GM19455 (cell line): ENCODE measurements at regions not wholly inside any gene's neighbourhood (a gene's known extent, or its start where the extent isn't known, plus 50 kb on each side); places are given as distances from the start of the nearest gene placed in this dataset.
"Not testable (repeated sequence)": the region's sequence is repeated elsewhere in the genome, so short reads cannot be mapped to it uniquely, and the experiment has no call there.

Experiments used
- ATAC-seq: cut with Tn5 transposase; IDR thresholded peaks from one replicate; pipeline ENCODE4 v1.9.1; 2021; ENCODE audit not compliant: unreplicated experiment

DNA sequence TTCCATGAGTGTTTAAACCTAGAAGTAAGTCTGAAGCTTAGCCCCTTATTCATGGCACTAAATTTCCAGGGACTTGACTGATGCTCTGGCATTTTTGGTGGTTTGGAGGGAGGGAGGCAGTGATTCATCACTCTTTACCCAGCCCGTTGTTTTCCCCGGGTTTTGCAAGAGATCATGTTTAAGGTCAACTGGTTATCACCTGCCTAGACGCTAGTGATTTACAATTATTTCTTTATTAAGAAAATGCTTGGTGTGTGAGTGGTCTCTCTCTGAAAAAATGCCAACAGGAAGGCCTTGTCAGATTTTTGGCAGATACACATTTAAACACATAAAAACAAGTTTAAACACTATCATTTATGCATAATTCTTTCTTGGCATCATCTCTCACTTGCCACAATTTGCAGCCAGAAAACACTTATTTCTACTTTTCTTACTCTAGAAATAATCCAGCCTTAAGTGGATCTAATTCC lies 737.9 kb upstream of the ZNF608 start:
- ATAC-seq: no peak

DNA sequence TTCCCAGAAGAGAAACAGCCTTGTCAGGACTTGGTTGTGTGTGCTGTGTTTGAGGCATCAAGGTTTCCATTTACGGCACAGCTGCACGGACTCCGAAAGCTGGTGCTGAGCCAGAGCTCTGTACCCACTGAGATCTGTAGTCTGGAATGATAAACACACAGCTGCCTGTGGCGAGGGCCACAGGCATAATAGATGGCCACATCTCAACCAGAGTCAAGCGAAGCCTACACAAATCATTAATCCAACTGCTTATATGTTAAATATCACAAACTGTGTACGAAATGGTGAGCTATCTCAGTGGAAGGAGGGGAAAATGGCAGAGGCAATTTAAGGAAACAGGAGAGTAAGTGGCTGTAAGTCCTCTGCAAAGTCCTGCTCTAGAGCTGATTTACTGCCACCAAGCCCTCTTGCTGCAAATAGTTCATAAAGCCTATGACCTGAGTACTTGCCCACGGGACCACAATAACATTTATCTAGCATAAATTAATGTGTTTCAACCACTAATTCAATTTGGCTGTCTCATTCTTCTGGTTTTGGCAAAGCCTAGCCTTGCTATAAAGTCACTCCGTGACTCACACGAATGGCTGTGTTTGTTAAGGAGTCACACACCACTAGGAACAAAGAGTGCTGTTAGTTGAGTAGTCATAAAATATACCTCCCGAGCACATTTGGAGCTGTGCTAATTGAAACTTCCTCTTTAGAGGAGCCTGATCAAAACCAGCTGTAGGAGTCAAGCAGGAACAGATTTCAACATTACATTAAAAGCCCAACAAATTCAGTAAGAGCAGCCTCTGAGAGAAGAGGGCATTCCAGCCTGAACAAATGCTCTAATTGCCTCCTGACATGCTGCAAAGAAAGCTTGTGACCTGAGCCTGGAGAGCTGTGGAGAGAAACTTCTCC lies 738.6 kb upstream of the ZNF608 start:
- ATAC-seq: no peak

DNA sequence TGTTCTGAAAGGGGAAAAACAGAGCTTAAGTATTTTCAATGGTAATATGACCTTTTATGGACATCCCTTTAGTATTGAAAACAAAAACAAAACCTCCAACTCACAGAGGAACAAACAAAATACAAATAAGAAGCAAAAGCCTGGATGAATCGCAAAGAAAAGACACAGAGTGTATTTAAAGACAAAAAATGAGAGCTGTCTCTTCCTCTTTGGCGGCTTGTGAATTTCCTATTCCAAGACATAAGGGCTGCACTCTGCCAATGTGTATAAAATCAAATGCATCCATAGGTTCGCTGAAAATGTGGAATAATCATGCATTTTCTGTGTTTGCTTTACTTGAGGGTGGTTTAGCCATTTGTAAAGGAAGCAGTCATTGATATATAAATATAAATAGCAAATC lies 739.3 kb upstream of the ZNF608 start:
- no peak for ATAC-seq

DNA sequence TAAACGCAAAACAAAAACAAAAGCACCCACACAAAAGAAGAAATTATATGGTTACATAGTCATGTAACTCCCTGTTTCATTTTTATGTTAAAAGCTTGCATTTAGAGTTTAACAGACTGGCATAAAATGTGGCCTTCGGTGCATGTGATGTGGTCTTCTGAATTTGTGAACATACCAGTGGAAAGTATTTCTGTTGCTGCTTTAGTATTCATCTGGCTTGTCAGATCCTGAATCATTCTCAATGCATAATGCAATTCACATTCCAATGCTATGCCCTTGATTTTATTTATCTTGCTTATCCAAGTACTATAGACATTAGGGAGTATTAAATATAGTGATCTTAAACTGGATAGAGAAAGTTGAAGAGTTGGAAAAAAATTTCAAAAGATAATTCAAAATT lies 740.2 kb upstream of the ZNF608 start:
- ATAC-seq: no peak

DNA sequence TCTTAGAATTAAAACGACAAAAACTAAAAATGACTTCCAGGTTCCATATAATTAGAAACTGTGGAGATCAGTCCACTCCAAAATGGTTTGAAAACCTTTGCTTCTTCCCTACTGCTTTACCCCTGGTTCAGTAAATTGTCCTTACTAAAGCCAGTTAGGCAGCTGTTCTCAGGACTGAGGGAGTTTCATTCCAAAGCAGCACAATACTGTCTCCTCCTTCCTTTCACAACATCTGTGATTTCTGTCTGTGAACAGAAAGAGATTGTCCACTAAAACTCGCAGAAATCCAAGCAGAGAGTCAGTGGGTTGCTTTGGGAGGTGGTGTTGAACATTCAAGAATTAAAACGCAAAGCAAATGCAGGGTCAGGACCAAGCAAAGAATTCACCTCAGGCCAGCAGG lies 740.8 kb upstream of the ZNF608 start:
- ATAC-seq: no peak

DNA sequence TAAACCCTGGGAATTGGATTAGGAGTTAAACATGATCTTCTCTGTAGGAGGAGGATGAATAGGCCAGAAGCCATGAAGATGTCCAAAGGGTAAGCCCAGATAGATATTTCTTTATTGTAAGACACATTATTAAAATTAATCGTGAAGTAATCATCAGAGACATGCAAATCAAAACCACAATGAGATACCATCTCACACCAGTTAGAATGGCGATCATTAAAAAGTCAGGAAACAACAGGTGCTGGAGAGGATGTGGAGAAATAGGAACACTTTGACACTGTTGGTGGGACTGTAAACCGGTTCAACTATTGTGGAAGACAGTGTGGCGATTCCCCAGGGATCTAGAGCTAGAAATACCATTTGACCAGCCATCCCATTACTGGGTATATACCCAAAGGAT lies 741.2 kb upstream of the ZNF608 start:
- not testable (repeated sequence) for ATAC-seq

DNA sequence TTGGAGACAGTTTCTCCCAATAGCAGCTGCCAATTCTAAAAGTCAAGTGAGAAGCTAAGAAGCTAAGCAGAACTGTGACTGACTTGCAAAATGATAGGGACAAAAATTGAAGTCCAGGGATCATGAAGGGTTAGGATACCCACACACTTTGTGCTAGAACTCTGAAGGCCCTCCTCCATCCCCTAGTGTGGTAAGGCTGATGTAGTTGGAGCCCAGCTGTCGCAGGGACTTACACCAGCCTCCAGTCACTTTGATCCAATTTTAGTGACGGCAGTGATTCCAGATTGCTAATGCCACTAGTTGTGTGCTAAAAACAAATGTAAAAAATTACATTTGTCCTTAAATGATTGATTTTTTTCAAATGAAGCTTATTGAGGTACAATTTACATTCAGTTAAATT lies 742.7 kb upstream of the ZNF608 start:
- no peak for ATAC-seq

DNA sequence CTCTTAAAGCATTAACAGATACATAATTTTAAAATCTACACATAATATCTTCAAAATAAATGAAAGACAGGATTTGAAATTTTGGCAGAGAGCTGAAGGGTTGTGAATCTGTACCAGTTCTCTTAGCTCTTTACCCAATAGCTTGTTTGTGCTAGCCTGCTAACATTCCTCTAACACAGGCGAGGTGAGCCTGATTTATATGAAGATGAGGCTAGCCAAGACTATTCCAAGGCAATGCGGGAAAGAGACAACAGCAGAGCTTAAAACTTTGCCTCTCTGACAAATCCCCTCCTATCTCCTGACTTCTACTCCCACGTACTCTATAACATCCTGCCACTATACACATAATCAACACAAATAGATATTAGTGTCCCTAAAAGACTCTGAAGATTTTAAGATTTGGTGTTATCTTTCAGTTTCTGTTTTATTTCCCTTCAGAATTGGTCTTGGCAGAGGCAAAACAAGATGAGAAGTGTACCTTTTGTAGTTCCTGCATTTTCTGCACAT lies 745.6 kb upstream of the ZNF608 start:
- ATAC-seq: no peak

DNA sequence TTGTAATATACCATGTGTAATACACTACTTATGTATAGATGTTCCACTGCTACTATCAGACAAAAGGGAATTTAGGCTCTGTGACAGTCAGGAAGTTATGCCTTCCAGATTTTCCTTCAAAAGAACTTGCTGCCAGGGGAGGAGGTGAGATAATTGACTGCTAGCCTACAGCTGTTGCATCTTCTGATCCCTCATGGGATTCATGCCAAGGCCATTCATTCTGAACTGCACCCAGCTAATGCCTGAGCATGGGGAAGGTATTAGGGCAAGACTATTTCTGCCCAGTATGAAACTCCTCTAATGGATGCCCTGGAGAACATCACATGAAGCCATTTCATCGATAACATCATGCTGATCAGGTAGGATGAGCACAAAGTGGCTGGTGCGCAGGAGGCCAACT lies 746.5 kb upstream of the ZNF608 start:
- ATAC-seq: no peak

DNA sequence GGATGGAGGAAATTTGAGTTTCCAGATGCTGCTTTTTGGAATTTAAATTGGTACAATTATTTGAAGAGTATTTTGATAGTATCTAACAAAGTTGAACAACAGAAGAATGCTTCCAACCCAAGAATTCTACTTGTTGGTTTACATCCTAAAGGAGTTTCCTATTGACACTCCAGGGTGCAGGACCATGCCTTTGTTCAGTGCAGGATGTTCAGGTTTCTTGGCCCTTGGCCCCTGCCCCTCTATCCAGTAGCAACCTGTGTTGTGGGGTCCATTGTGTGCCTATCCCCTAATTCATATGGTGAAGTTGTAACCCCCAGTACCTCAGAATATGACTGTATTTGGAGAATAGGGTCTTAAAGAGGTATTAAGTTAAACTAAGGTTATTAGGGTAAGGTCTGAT lies 750.0 kb upstream of the ZNF608 start:
- ATAC-seq: no peak

DNA sequence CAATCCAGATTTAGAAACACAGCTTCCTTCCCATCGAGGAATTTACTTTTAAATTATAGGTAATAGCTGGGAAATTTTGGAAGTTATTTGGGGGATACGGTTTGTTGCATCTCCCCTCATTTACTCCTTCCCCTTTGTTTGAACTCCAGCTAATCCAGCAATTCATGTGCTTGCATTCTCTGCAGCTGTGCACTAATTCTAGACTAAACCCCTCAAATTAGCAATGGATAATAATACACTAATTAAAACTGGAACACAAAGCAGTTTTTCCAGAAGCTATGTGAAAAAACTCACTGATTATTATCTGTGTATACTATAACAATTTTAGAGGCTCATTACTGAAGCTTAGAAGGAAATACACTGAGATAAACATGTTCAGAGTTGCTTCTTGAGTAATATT lies 751.2 kb upstream of the ZNF608 start:
- ATAC-seq: no peak

DNA sequence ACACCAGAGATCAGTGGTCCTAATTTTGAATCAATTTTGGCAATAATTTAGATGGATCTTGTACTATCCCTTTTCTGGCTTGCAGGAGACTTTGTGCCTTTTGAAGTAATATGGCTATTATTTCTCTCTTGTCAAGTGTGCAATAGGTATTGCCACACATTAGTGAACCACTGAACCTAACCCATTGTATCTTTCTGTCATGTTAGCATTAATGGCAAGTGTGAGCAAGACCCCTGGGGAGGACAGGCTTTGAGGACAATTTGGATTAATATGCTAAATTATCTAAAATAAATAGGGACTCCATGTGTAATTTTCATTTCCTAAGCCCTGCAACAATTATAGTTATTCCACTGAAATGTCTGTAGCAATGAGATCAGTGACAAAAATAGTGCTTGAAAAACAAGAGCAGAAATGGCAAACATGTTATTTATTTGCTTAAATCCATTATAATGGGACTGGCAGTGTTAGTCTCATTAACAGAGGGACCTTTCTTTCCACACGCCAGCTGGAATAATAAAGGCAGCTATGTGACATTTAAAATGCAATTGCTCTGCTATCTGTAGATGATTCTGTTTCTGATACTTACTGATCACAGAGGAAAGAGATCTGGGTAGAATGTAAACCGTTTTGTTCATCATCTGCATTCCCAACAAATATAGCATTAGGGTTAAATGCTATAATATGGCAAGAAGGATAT lies 753.3 kb upstream of the ZNF608 start:
- ATAC-seq: no peak

DNA sequence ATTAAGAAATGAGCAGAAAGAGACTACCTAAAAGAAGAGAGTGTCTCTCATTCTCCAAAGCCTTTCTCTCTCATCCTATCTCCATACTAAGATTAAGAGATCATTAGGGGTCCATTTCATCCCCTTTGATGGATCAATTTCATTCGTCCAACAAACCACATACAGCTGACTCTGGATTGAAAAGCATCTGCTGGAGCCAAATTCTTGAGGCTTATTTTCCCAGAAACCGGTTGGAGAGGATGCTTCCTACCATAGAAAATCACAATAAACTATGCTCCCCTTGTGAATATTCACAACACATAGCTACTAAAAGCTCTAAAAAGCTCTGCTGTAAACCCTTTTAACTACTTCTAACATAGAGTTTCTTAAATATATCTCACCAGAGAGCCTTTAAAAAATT lies 755.0 kb upstream of the ZNF608 start:
- ATAC-seq: no peak

DNA sequence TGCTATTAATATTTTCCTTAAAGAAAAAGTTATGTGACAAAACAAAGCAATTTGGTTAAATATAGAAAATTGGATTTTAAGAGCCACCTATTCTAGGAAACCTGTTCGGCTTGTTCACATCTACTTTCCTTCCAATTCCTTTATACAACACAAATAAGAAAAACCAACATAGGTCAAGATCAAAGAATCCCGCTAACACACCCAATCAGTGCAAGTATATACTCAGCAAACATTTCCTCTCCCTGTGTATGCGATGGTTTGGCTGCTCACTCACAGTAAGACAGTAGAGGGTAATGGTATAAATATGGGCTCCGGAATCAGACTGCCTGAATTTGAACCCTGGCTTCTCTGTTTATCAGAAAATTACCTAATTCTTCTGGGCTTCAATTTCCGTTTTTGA lies 757.5 kb upstream of the ZNF608 start:
- no peak for ATAC-seq

DNA sequence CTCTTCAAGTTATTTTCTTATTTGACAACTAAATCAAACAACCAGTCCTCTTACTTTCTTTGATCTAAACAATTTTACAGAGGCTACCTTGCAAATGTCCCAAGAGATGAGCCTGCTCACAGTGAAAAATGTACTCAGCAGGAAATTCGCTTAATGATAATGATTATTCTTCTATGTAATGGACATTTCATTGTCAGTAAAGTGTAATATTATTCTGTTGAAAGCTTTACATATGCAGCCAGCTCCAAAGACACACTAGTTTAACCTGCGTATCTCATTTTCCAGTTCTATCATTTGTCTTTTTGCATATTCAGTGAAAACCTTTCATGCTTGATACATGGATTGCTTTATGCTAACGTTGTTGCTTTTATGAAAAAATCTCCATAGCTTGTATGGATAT lies 758.7 kb upstream of the ZNF608 start:
- ATAC-seq: no peak

DNA sequence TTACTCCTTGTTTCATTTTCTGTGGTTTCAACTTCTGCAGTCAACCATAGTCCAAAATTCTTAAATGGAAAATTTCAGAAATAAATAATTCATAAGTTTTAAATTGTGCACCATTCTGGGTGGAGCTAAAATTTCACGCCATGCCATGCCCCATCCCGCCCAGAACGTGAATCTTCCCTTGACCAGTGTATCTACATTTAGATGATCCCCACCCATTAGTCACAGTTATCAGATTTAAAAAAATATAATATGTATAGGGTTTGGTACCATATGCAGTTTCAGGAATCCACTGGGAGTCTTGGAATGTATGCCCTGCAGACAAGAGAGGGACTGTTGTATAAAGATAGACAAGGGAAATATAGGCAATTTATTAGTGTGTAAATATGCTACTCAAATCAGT lies 759.7 kb upstream of the ZNF608 start:
- no peak for ATAC-seq

DNA sequence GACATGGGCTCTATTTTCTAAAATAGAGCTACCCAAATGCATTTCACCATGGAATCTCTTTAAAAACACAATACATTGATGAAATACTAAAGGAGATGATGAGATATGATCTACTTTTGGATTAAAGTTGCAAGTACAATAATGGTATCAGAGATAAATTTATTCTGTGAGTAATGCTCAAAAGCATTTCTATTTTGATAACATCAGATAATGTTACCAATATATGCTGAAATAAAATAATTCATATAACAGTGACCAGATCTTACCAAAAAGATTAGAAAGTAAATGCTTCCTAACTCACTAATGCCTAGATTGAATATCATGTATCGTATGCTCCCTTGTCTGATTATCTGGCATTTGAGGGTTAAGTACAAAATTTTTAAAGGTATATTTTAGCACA lies 761.8 kb upstream of the ZNF608 start:
- ATAC-seq: no peak

DNA sequence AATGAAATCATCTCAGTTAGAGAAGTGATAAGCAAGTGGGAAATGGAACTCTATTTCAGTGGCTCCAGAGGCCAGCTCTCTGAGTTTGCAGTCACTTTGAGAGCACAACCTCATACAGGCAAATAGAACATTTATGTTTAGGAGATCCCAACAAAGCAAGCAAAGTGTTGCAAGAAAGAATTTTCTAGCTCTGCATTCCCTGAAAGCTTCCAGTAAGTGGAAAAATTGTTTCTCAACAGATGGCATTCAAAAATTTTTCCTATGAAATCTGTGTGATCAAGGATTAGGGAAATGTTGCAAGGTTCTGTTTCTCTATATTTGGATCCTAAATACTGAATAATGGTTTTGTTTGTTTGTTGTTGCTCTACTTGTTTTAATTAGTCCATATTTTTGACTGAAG lies 764.2 kb upstream of the ZNF608 start:
- ATAC-seq: no peak

DNA sequence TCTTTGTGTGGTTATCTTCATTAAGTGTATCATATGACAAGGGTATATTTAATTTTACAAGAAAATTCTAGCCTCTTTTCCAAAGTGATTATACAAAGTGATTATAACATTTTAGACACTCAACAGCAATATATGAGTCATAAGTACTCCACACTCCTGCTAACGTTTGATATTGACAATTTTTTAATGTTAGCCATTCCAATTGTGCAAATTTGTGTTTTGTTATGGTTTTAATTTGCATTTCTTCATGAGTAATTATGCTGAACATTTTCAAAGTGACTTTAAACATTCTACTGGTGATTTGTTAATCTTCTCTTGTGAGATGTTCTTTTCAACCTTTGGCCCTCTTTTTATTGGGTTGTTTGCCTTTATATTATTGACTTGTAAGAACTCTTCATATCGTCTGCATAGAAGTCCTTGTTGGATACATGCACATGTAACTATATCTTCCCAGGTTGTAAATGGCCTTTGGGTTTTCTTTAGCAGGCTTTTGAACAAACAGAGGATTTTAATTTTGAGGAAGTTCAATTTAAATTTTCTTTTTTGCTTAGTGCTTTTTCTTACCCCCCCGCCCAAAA lies 771.6 kb upstream of the ZNF608 start:
- ATAC-seq: no peak

DNA sequence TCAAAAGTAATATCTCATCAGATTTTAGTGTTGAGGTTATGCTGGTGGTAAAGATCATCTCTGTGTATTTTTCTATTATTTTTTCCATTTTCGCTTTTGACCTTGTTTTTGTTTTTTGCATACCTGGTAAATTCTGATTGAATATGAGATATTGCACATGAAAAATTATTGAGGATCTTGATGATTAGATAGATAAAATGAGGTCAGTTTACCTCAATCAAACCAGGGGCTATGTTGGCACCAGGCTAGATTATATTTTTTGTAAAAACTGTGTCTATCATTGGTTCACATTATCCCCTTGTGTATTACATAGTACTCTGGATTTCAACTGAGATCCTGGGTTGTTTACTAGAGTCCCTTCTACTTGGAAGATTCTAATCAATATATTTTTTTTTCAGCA lies 774.9 kb upstream of the ZNF608 start:
- no peak for ATAC-seq

DNA sequence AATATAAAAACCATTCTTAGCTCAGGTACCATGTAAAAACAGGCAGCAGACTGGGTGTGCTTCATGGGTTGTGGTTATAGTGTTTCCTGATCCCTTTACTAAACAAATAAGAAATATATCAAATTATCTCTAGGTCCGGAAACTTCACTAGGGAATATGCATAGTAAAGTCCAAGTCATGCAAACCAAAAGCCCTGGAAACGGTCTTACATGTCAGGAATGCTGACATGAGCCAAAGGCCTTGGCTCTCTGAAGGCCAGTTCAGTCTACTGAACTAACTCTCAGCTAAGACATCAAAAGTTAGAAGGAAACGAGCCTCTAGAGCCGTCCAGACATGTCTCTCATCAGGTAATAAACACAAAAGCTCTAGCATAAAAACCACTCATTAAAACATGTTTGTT lies 778.9 kb upstream of the ZNF608 start:
- no peak for ATAC-seq

DNA sequence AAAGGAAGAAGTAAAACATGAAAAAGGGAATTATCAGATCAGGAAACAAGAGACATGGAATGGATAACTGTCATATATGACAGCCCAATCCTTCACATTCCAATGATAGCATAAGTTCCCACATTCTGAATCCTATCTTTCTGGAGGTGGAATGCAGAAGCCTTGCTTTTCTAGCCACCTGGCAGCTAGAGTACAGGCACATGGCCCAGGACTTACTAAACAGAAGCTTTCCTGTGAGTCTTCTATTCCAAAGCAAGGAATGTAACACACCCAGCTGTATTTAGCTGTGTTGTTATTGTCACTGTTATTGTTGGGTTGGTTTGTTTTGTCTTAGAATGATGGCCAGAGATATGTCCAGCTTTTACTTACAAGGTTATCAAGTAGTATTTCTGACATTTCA lies 780.5 kb upstream of the ZNF608 start:
- no peak for ATAC-seq
